Choroid plexus epithelial cell (primary cell): ENCODE measurements at regions not wholly inside any gene's neighbourhood (a gene's known extent, or its start where the extent isn't known, plus 50 kb on each side); places are given as distances from the start of the nearest gene placed in this dataset.
A peak's percentile ranks its signal among the peaks of the same experiment; 100 is the strongest.

Experiments
- DNase-seq: peaks from one replicate; pipeline ENCODE4 v3.0.0-alpha.2; 2010; ENCODE audit warnings: low read depth
- H3K4me3 ChIP-seq: 2 replicates; pipeline ENCODE4 v1.5.1; 2011; ENCODE audit warnings: low read depth, mild to moderate bottlenecking, control low read depth, low read length, moderate library complexity
- CTCF ChIP-seq: conservative IDR thresholded peaks from 2 replicates; pipeline ENCODE4 v1.5.1; 2011; ENCODE audit warnings: low read depth, mild to moderate bottlenecking, control low read depth, inconsistent platforms, low read length, moderate library complexity

GRCh38 chr5:30930736-30931135, 262.8 kb upstream of the CDH6 start:
- no peak for TF ChIP-seq CTCF
- H3K4me3 ChIP-seq = no peak overlapping the region
- peak; percentile 59 for DNase-seq

GRCh38 chr5:30928956-30929355, 264.5 kb upstream of the CDH6 start:
- DNase-seq = peak; percentile 51
- TF ChIP-seq CTCF = no peak

GRCh38 chr5:30926218-30926617, 267.3 kb upstream of the CDH6 start:
- H3K4me3 ChIP-seq = no peak overlapping the region
- TF ChIP-seq CTCF = no peak
- DNase-seq = no peak

More at GRCh38 chr5:30928956-30929355, 264.5 kb upstream of the CDH6 start:
- no peak overlapping the region for H3K4me3 ChIP-seq

DNA sequence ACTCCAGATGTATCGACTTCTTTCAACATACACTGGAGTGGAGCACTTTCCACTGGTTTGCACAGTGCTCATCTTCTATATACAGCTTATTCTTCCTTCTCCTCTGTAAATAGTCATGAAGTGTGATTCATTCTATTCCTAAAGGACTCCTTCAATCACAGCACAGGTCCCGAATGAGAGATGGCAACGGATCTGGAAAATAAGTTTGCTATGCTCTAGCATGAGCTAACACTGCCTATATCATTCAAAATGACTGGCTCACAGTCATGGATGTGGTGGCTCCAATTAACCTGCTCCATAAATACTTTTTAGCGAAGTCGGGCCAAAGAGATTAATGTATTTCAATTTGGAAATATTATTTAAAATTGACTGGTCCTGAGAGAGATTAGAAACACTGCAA, 272.1 kb upstream of the CDH6 start:
- DNase-seq = no peak
- H3K4me3 ChIP-seq = no peak overlapping the region
- TF ChIP-seq CTCF = no peak

DNA sequence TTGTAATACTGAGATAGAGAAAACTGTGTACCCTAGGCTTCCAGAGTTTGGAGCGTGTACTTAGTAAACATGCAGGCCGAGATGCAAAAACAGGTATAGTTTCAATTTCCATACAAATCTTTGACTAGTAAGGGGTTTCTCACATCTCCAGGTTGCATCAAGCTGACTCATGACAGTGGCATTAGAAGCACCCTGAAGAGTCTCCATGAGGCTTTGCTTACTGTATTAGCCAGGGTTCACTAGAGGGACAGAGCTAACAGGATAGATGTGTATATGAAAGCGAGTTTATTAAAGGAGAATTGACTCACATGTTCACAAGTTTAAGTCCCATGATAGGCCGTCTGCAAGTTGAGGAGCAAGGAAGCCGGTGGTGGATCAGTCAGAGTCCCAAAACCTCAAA, 275.3 kb upstream of the CDH6 start:
- peak; percentile 91 for DNase-seq
- H3K4me3 ChIP-seq = no peak overlapping the region
- TF ChIP-seq CTCF = no peak

DNA sequence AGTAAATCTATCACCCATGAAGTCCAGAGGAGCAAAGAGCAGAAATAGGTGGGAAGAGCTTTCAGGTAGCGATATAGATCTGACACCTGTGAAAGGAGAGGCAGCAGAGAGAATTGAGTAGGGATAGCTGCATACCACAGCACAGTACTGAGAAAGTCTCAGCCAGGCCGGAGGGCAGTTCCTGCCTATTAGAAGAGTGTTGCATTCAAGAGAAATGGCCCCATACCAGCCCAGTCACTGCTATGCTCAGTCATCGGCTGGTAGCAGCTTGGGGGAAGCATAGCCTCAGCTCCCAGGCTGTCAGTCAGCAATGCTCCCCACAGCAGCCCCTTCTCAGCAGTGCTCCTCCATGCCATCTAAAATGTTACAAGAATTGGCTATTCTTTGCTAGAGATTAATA, 285.1 kb upstream of the CDH6 start:
- H3K4me3 ChIP-seq = no peak overlapping the region
- TF ChIP-seq CTCF = no peak
- DNase-seq = no peak

DNA sequence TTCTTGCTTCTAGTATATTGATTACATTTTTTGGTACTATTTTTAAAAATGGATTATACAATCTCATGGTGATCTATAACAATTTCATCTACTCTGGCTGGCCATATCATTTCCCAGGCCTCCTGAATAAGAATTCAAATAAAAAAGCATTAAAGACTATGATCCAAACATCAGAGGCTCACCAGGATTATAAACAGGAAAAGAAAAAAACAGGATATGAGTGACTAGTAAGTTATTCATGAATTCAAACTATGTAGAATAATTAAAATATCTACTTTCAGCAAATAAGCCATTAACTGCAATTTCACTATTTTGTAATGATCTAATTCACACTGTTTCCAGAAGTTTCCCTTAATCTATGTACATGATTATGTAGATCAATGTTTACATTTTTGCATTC, 293.1 kb upstream of the CDH6 start:
- DNase-seq = no peak
- H3K4me3 ChIP-seq = no peak overlapping the region
- no peak for TF ChIP-seq CTCF
